Neural crest cell (in vitro differentiated cells): ENCODE measurements at regions not wholly inside any gene's neighbourhood (a gene's known extent, or its start where the extent isn't known, plus 50 kb on each side); places are given as distances from the start of the nearest gene placed in this dataset.

Source experiments
- DNase-seq: peaks from one replicate; pipeline ENCODE4 v3.0.0; 2021; ENCODE audit warnings: low read depth, mixed read lengths, low spot score
- H3K27ac Mint-ChIP-seq: one replicate; pipeline ENCODE4 v1.8.0; 2021; ENCODE audit warnings: mild to moderate bottlenecking, mixed read lengths; ENCODE audit not compliant: unreplicated experiment
- H3K27me3 Mint-ChIP-seq: 2 replicates; pipeline ENCODE4 v1.8.0; 2021; ENCODE audit warnings: low read depth, mild to moderate bottlenecking, mixed read lengths
- H3K36me3 Mint-ChIP-seq: 2 replicates; pipeline ENCODE4 v1.8.0; 2021; ENCODE audit warnings: low read depth, mild to moderate bottlenecking, mixed read lengths
- H3K4me1 Mint-ChIP-seq: 2 replicates; pipeline ENCODE4 v1.8.0; 2021; ENCODE audit warnings: mixed read lengths
- H3K4me3 Mint-ChIP-seq: one replicate; pipeline ENCODE4 v1.8.0; 2021; ENCODE audit warnings: mild to moderate bottlenecking, mixed read lengths
- H3K9me3 Mint-ChIP-seq: 2 replicates; pipeline ENCODE4 v1.8.0; 2021; ENCODE audit warnings: mixed read lengths
- TF ChIP-seq, protein P1 (sequence below): fragments of 200-600 bp; sonication (generic); conservative IDR thresholded peaks from 2 replicates; pipeline ENCODE4 v1.5.0; 2021; ENCODE audit warnings: antibody characterized with exemption, mild to moderate bottlenecking

- H3K27ac Mint-ChIP-seq, result no peak overlapping the region
- no peak overlapping the region for H3K4me3 Mint-ChIP-seq
- H3K9me3 Mint-ChIP-seq, result no peaks in the 10 kb centered on the region
- no peak for DNase-seq
- H3K4me1 Mint-ChIP-seq, result peaks cover 5% of the 10 kb centered on the region
- H3K27me3 Mint-ChIP-seq, result no peaks in the 10 kb centered on the region
- TF ChIP-seq, protein P1, sequence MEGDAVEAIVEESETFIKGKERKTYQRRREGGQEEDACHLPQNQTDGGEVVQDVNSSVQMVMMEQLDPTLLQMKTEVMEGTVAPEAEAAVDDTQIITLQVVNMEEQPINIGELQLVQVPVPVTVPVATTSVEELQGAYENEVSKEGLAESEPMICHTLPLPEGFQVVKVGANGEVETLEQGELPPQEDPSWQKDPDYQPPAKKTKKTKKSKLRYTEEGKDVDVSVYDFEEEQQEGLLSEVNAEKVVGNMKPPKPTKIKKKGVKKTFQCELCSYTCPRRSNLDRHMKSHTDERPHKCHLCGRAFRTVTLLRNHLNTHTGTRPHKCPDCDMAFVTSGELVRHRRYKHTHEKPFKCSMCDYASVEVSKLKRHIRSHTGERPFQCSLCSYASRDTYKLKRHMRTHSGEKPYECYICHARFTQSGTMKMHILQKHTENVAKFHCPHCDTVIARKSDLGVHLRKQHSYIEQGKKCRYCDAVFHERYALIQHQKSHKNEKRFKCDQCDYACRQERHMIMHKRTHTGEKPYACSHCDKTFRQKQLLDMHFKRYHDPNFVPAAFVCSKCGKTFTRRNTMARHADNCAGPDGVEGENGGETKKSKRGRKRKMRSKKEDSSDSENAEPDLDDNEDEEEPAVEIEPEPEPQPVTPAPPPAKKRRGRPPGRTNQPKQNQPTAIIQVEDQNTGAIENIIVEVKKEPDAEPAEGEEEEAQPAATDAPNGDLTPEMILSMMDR, result no peak
- no peaks in the 10 kb centered on the region for H3K36me3 Mint-ChIP-seq
Observed at GRCh38 chr11:27968461-27968860, 139.5 kb downstream of the KIF18A start.

DNA sequence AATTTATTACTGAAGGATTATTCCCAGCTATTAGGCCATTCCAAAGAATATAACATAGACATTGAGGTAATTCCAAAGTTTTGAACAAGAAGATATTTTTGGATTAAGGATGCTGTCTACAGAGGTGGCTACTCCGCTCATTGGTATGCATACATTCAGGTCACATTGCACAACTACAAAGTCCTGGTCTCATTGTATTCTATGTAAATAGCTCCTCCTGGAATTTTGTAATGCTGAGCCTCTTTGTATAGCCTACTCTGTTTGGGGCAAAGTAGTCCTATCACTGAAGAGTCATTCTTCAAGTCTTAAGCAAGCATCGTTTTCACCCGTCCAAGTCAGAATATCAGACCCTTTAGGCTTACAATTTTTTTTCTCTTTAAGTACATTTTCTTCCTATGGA lies 142.4 kb downstream of the KIF18A start:
- H3K9me3 Mint-ChIP-seq, result no peaks in the 10 kb centered on the region
- H3K27me3 Mint-ChIP-seq, result no peaks in the 10 kb centered on the region
- DNase-seq, result no peak
- H3K36me3 Mint-ChIP-seq, result no peaks in the 10 kb centered on the region
- TF ChIP-seq, protein P1, result no peak
- peaks cover 11% of the 10 kb centered on the region for H3K4me1 Mint-ChIP-seq
- no peak overlapping the region for H3K4me3 Mint-ChIP-seq
- no peak overlapping the region for H3K27ac Mint-ChIP-seq

- DNase-seq, result no peak
- Mint-ChIP-seq H3K9me3 (no peaks in the 10 kb centered on the region), H3K27me3 (peaks cover 4% of the 10 kb centered on the region), H3K36me3 (no peaks in the 10 kb centered on the region), H3K27ac (no peak overlapping the region), H3K4me3 (no peak overlapping the region), H3K4me1 (peaks cover 11% of the 10 kb centered on the region)
- TF ChIP-seq, protein P1, result no peak
Observed at GRCh38 chr11:27963370-27963769, 144.6 kb downstream of the KIF18A start.

DNA sequence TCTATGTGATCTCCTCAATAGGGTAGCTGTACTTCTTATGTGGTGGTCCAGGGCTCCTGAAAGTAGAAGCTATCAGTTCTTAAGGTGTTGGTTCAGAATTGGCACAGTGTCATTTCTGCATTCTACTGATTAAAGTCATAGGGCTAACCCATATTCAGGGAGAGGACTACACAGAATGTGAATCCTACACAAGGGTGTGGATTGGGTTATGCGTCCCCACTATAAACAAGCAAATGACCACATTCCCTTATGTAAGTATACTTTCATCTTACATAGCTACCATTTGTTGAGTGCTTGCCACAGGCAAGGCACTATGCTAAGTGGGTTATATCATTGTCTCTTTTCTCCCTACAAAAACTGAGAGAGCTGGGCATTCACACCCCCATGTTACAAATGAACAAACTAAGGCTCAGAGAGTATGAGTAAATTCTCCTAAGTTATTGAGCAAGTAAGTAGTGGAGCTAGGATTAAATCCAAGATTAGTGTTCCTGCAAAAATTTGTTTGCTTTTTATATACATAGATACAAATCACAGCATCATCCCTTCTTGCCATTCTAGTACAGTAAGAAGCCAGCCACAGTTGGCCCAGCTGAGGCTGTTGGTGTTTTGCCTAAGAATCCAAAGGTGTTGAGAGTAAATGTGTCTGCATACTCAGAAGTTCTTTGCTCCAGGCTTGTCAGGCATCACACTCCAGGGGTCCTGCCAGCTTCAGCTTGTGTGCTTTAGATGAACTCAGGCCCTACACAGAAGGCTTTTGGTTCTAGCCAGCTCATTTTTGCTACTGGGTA lies 157.8 kb downstream of the KIF18A start:
- Mint-ChIP-seq H3K9me3 (peaks cover 3% of the 10 kb centered on the region), H3K4me1 (no peaks in the 10 kb centered on the region), H3K4me3 (no peak overlapping the region), H3K36me3 (no peaks in the 10 kb centered on the region), H3K27ac (no peak overlapping the region), H3K27me3 (peaks cover 5% of the 10 kb centered on the region)
- TF ChIP-seq, protein P1, result no peak
- no peak for DNase-seq

GRCh38 chr11:27945348-27945747 lies 162.6 kb downstream of the KIF18A start:
- Mint-ChIP-seq H3K36me3 (no peaks in the 10 kb centered on the region), H3K27me3 (peaks cover 3% of the 10 kb centered on the region), H3K9me3 (no peaks in the 10 kb centered on the region), H3K4me1 (no peaks in the 10 kb centered on the region), H3K27ac (no peak overlapping the region), H3K4me3 (no peak overlapping the region)
- TF ChIP-seq, protein P1, result no peak
- no peak for DNase-seq
